NCI-H524 treated with DMSO at 0.1 percent for 48 hours (cell line): ENCODE measurements at regions not wholly inside any gene's neighbourhood (a gene's known extent, or its start where the extent isn't known, plus 50 kb on each side); places are given as distances from the start of the nearest gene placed in this dataset.

Source experiments
- DNase-seq: peaks from one replicate; lab custom pipeline; 2025; lab: John Stamatoyannopoulos, UW

GRCh38 chr1:90650401-90650800 lies 66.7 kb downstream of the BARHL2 start:
- DNase-seq: no peak

DNA sequence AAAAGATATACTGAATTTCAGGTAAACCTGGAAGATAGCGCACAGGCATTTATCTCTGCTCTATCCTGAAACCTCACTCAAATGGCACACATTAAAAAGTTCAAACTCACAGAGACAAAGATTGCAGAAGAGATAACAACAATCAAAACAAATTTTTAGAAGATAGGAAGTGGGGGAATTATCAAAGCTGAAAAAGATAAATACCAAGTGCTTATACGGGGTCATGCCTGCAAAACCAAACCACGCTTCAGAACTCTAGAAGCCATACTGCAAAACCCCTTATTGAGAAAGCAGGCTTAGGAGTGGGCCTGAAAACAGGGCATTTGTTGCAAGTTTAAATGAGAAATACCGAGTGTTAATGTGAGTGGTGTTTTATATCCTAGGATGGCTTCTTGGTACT lies 76.8 kb downstream of the BARHL2 start:
- no peak for DNase-seq

- no peak for DNase-seq
Measured at GRCh38 chr1:90622666-90623065, 94.4 kb downstream of the BARHL2 start.

DNA sequence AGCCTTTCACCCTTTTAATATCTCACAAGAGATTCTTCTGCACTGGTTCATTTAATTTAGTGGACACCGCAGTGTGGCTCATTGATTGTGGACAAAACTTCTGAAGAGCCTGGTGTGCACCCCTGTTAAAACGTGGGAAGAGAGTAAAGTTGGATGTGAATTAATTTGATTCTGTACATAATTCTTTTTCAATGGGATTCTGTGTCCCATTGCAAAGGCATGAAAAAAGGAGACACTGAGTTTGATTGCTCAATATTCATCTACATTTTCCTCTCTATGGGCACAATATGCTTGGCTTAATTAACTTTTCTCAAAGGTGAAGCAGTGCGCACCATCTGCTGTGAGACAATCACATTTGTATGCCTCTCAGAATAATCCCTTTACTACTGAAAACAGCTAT lies 95.1 kb downstream of the BARHL2 start:
- no peak for DNase-seq

GRCh38 chr1:90616395-90616794 lies 100.7 kb downstream of the BARHL2 start:
- DNase-seq: no peak

- no peak for DNase-seq
Measured at GRCh38 chr1:90614872-90615271, 102.2 kb downstream of the BARHL2 start.

DNA sequence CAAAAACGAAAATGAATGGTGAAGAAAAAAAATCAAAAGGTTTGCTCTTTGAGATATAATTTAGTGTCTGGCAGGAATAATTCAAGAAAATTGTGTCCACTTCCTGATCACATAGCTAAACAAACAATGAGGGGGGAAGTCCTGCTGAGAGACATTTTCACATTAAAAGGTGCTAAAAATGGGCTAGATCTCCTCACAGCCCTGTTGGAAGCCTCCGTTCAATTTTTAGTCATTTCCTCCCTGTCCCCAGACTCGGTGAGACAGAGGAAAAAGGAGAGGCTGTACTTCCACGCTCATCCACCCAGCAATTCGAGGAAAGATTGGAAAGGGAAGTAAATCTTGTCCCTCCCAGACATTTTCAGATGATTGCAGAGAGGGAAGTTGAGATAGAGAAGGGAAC lies 103.7 kb downstream of the BARHL2 start:
- DNase-seq: no peak

- DNase-seq: no peak
Measured at GRCh38 chr1:90612033-90612432, 105.1 kb downstream of the BARHL2 start.

DNA sequence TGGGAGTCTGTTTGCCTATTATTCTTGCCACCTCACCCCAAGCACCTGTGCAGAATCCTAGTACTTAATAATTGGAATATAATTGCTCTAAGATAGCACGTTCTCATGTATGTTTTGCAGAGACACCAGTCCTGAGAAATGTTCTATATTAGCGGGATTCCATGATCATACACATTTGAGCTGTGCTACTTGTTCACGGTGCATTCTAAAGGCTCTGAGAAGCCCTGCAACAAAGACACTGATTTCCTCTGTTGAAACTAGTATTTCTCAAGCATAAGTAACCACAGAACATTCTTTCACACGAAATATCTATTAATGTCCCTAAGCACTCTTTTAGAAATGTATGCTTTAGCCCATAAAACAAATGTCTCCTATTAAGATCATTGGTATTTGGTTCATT lies 109.4 kb downstream of the BARHL2 start:
- DNase-seq: no peak

DNA sequence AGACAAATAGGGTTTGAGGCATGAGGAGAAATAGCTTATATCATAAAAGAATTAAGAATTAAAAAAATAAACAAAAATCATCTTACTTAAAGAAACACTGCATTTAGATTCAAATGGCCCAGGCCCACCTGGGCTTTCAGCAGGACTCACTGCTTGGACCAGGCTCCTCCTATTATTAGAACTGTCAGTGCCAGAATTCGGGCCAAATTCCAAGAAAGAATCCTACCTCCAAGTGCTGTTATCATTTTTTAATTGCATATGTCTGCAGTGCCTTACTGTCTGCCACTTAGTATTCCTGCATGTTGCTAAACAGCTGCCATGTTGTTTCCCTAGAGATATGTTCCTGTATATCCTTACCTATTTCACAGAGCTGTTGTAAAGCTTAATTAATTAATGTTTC lies 112.0 kb downstream of the BARHL2 start:
- DNase-seq: no peak

- DNase-seq: no peak
Measured at GRCh38 chr1:90593312-90593711, 123.8 kb downstream of the BARHL2 start.

GRCh38 chr1:90591970-90592356 lies 125.1 kb downstream of the BARHL2 start:
- DNase-seq: no peak

GRCh38 chr1:90591355-90591969 lies 125.6 kb downstream of the BARHL2 start:
- DNase-seq: no peak

GRCh38 chr1:90580176-90580575 lies 136.9 kb downstream of the BARHL2 start:
- DNase-seq: no peak

DNA sequence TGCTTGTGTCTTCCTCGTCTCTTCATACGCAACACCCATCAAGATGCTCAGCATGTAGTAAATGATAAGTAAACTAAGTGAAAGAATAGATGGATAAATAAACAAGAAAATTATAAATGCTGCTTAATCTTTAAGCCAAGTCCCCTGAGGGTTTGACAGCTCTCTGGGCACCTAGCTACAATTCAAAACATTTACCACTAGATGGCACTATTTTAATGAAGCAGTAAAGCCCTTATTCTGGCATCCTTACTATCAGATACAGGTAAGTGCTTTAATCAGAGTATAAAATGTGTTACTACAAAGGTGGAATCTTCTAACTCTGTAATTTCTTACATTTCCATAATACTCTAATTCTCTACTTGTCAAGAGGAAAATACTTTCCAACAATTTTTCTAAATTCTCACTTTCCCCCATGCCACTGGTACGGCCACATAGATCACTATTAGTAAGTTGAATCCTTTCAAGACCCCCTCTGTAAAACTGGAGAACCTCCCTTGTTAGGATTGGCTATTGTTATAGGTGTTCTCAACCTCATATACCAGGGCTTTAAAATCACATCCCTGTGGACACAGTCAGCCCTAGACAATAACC lies 137.8 kb downstream of the BARHL2 start:
- no peak for DNase-seq

DNA sequence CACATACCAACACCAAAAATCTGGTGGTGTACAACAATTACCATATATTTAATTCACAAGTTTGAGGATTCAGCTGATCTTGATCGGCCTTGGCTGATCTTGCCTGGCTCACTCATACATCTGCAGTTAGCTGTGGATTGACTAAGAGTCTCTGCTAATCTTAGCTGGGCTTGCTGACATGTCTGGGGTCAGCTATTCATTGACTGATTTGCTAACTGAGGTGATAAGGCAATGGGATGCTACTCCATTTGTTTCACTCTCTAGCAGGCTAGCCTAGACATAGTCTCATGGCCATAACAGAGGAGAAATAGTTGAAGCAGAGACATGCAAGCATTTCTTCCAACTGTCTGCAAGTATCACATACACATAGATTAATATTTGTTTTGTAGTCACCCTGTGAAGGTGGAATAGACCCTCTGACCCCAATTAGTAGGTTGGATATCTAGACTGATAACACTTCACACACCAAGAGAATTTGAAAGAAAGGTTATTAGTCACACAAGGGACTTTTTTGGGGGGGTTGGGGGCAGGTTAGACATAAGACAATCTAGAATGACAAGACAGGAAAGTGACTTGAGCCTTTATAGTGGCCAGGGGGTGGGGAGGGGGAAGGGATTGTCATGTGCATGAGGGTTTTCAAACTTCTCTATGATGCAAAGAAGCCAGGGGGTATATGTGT lies 142.3 kb downstream of the BARHL2 start:
- DNase-seq: no peak

DNA sequence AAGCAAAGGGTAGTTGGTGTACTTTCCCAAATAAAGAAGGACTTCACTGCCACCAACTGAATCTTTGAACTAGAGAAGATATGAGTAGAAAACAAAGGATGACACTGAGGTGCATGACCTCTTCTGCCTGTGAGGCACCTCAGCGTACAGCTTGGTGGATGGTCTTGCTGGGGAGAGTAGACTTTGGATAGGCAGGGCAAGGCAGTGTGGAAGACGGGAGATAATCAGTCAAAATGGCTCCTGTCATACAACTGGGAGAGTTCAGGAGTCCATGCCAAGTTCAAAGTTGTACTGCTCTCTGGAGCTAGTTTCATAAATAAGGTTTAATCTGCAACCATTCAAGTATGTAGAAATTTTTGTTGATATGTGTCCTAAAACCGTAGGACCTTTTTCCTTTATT lies 143.4 kb downstream of the BARHL2 start:
- DNase-seq: no peak

DNA sequence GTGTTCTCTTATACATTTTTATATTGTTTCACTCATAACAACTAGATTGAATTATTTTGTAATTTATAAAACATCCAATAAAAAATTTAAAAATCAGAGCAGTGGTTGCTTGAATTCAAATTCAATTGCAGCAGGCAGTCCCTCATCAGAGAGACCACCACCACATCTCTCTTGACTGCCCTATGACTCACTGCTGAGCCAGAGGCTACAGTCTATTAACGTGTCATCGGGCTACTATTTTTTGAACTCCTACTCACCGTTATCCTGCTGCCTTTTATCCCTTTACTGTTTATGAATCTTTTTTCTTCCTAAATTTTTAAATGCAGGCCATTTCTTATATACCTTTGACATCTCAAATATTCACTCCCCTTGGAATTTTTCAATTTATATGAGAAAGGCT lies 144.7 kb downstream of the BARHL2 start:
- DNase-seq: no peak

- no peak for DNase-seq
Measured at GRCh38 chr1:90568436-90568835, 148.7 kb downstream of the BARHL2 start.

DNA sequence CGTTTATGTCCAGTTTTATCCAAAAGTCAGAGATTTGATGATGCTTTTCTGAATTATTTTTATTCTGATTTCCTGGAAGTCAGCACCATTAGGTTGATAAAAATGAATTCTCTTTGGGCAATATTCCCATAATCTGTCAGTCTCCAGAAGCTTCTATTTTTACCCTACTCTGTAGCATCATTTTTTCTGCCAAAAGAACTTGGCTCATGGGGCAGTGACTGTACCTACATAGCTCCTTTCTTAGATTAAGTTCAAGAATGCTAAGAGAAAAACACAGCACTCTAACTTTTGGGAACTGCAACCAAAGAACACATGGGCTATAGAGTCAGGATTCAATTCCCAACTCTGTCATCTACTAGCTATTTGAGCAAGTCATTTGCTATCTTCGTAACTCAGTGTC lies 152.9 kb downstream of the BARHL2 start:
- DNase-seq: no peak

DNA sequence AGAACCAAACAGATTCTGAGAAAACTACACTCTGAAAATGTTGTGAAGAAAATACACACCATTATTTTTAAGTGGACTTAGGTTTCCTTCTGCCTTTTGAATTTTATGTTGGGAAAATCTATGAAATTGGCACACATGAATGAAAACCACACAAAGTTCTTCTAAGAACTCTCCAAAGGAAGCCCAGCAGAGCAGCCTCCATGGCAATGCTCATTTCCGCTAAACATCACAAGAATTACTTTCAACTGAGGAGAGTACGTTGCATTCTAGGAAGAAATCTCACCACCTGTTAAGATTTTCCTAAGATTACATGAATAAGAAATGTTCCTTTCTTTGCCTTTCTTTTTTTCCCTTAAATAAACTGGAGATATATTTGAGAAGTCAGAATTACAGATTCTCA lies 154.2 kb downstream of the BARHL2 start:
- DNase-seq: no peak

DNA sequence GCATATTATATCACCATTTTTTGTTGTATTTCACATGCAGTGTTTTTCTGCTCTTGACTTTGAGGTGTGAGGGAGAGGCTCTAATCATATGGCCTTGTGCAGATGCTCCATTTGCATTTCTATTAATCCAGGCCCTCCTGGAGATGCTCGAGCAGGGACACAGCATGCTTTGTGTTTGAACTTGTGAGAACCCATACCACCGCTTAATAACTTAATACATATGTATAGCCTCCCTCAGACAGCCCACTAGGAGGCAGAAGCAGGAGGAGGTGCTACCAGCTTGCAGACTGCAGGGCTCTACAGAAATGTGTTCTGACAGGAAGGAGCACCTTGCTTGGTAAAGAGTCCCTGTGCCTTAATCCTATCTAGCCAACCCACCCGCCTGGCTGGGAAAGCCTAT lies 155.2 kb downstream of the BARHL2 start:
- DNase-seq: no peak

DNA sequence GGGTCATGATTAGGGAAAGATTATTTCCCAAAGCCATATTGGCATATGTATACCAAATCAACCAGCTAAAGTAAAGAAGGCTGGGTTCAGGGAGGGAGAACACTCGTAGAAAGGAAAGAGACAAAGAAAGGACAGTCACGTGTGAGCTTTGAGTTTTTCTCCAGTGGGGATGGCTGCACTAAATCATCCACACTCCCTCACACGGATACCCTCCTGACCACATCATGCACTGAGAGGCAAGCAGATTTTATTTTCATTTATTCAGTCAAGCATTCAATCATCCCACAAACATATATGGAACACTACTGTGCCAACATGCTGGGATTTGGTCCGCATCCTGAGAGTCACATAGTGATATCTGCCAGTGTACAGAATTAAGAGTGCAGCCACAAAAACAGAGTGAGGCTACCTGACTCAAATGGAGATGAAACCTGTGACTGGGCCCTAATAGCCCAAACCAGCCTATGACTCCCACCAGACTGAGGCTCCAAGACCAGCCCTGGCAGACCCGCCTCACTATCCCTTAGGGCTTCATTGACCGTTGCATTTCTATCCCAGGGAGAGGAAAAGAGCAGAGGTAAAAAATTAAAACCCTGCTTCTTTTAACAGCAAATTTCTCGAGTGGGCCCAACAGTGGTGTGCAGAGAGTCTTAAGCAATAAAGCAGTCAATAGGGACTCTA lies 155.9 kb downstream of the BARHL2 start:
- DNase-seq: no peak
